WTC11 (cell line): ENCODE measurements at regions not wholly inside any gene's neighbourhood (a gene's known extent, or its start where the extent isn't known, plus 50 kb on each side); places are given as distances from the start of the nearest gene placed in this dataset.

Source experiments
- ATAC-seq: fragments of 200-7000 bp; cut with Tn5 transposase; 2 replicates; pipeline ENCODE4 v1.10.0; 2021; ENCODE audit warnings: mild to moderate bottlenecking, moderate library complexity
- CTCF ChIA-PET: fragments of 300-600 bp; sonication (Branson Sonifier 250); formaldehyde crosslinking; loops from one replicate; lab custom pipeline; 2021; ENCODE audit warnings: antibody characterized with exemption; lab: Charles Lee
- POLR2A ChIA-PET: fragments of 350-600 bp; sonication (Branson Sonifier 250); formaldehyde crosslinking; loops from one replicate; lab custom pipeline; 2021; ENCODE audit warnings: antibody characterized with exemption; lab: Charles Lee
- DNase-seq: peaks from one replicate; pipeline ENCODE4 v3.0.0; 2021; ENCODE audit warnings: low spot score
- H3K27ac Mint-ChIP-seq: 2 replicates; pipeline ENCODE4 v1.8.0; 2021; ENCODE audit warnings: mixed read lengths
- H3K27me3 Mint-ChIP-seq: 2 replicates; pipeline ENCODE4 v1.8.0; 2021; ENCODE audit warnings: low read depth, mild to moderate bottlenecking, moderate library complexity, mixed read lengths
- H3K36me3 Mint-ChIP-seq: 2 replicates; pipeline ENCODE4 v1.8.0; 2021; ENCODE audit warnings: mixed read lengths
- H3K4me1 Mint-ChIP-seq: 2 replicates; pipeline ENCODE4 v1.8.0; 2022; ENCODE audit warnings: mixed read lengths
- H3K4me3 Mint-ChIP-seq: 2 replicates; pipeline ENCODE4 v1.8.0; 2021; ENCODE audit warnings: mild to moderate bottlenecking, moderate library complexity, mixed read lengths
- H3K9me3 Mint-ChIP-seq: 2 replicates; pipeline ENCODE4 v1.8.0; 2021; ENCODE audit warnings: mixed read lengths
- CREB1 ChIP-seq: sonication (generic); formaldehyde crosslinking; IDR thresholded peaks from 2 replicates; pipeline ENCODE4 v1.8.0; 2023; ENCODE audit warnings: mild to moderate bottlenecking, missing genetic modification reagents
- CREM ChIP-seq: sonication (generic); formaldehyde crosslinking; IDR thresholded peaks from 2 replicates; pipeline ENCODE4 v1.8.1; 2022; ENCODE audit warnings: mild to moderate bottlenecking, missing genetic modification reagents, moderate library complexity
- ESRRA ChIP-seq: sonication (generic); formaldehyde crosslinking; IDR thresholded peaks from 2 replicates; pipeline ENCODE4 v1.8.1; 2022; ENCODE audit warnings: mild to moderate bottlenecking, missing genetic modification reagents, borderline replicate concordance
- FOXJ3 ChIP-seq: sonication (generic); formaldehyde crosslinking; IDR thresholded peaks from 2 replicates; pipeline ENCODE4 v1.9.0; 2021; ENCODE audit warnings: missing genetic modification reagents, mild to moderate bottlenecking, borderline replicate concordance
- FOXP1 ChIP-seq: sonication (generic); formaldehyde crosslinking; IDR thresholded peaks from 2 replicates; pipeline ENCODE4 v1.8.0; 2022; ENCODE audit warnings: missing genetic modification reagents, mild to moderate bottlenecking, moderate library complexity, borderline replicate concordance
- GTF2I ChIP-seq: fragments of 250-450 bp; sonication (Bioruptor Pico); conservative IDR thresholded peaks from 2 replicates; pipeline ENCODE4 v1.4.0; 2021; ENCODE audit warnings: mild to moderate bottlenecking
- HMGA2 ChIP-seq: fragments of 250-450 bp; sonication (Bioruptor Pico); IDR thresholded peaks from 2 replicates; pipeline ENCODE4 v1.4.0; 2021; ENCODE audit warnings: mild to moderate bottlenecking, moderate library complexity
- KAT7 ChIP-seq: sonication (generic); formaldehyde crosslinking; IDR thresholded peaks from 2 replicates; pipeline ENCODE4 v1.8.1; 2023; ENCODE audit warnings: missing genetic modification reagents, mild to moderate bottlenecking, borderline replicate concordance
- MXD4 ChIP-seq: fragments of 250-450 bp; sonication (Bioruptor Pico); IDR thresholded peaks from 2 replicates; pipeline ENCODE4 v1.8.0; 2021; ENCODE audit warnings: mild to moderate bottlenecking, moderate library complexity, borderline replicate concordance
- NFYB ChIP-seq: sonication (generic); formaldehyde crosslinking; conservative IDR thresholded peaks from 2 replicates; pipeline ENCODE4 v1.8.0; 2022; ENCODE audit warnings: low read depth, missing genetic modification reagents
- OVOL2 ChIP-seq: fragments of 250-450 bp; sonication (Bioruptor Pico); IDR thresholded peaks from 2 replicates; pipeline ENCODE4 v1.9.0; 2021; ENCODE audit warnings: mild to moderate bottlenecking, borderline replicate concordance
- SMAD3 ChIP-seq: sonication (generic); formaldehyde crosslinking; IDR thresholded peaks from 2 replicates; pipeline ENCODE4 v1.8.0; 2022; ENCODE audit warnings: missing genetic modification reagents, mild to moderate bottlenecking, borderline replicate concordance
- TEAD1 ChIP-seq: sonication (generic); formaldehyde crosslinking; IDR thresholded peaks from 2 replicates; pipeline ENCODE4 v1.8.0; 2022; ENCODE audit warnings: mild to moderate bottlenecking, missing genetic modification reagents
- ZBTB21 ChIP-seq: sonication (generic); formaldehyde crosslinking; IDR thresholded peaks from 2 replicates; pipeline ENCODE4 v1.8.1; 2023; ENCODE audit warnings: mild to moderate bottlenecking, missing genetic modification reagents, borderline replicate concordance
- ZNF423 ChIP-seq: fragments of 250-450 bp; sonication (Bioruptor Pico); IDR thresholded peaks from 2 replicates; pipeline ENCODE4 v2.1.2; 2022; ENCODE audit warnings: mild to moderate bottlenecking, moderate library complexity
- TF ChIP-seq, protein P1 (sequence below): sonication (generic); formaldehyde crosslinking; IDR thresholded peaks from 2 replicates; pipeline ENCODE4 v1.8.1; 2023; ENCODE audit warnings: mild to moderate bottlenecking, missing genetic modification reagents, moderate library complexity
- TF ChIP-seq, protein P2 (sequence below): sonication (generic); formaldehyde crosslinking; IDR thresholded peaks from 2 replicates; pipeline ENCODE4 v1.8.0; 2022; ENCODE audit warnings: mild to moderate bottlenecking, missing genetic modification reagents
- TF ChIP-seq, protein P3 (sequence below): fragments of 250-450 bp; sonication (Bioruptor Pico); IDR thresholded peaks from 2 replicates; pipeline ENCODE4 v2.1.2; 2022; ENCODE audit warnings: mild to moderate bottlenecking, moderate library complexity
- TF ChIP-seq, protein P4 (sequence below): sonication (generic); formaldehyde crosslinking; IDR thresholded peaks from 2 replicates; pipeline ENCODE4 v1.8.1; 2023; ENCODE audit warnings: mild to moderate bottlenecking, moderate library complexity, missing genetic modification reagents
- TF ChIP-seq, protein P5 (sequence below): sonication (generic); formaldehyde crosslinking; IDR thresholded peaks from 2 replicates; pipeline ENCODE4 v1.8.1; 2023; ENCODE audit warnings: mild to moderate bottlenecking, missing genetic modification reagents, borderline replicate concordance
- TF ChIP-seq, protein P6 (sequence below): sonication (generic); formaldehyde crosslinking; conservative IDR thresholded peaks from 2 replicates; pipeline ENCODE4 v1.8.1; 2023; ENCODE audit warnings: mild to moderate bottlenecking, low read depth, missing genetic modification reagents, moderate library complexity
- TF ChIP-seq, protein P7 (sequence below): sonication (generic); formaldehyde crosslinking; IDR thresholded peaks from 2 replicates; pipeline ENCODE4 v1.8.0; 2022; ENCODE audit warnings: mild to moderate bottlenecking, missing genetic modification reagents

DNA sequence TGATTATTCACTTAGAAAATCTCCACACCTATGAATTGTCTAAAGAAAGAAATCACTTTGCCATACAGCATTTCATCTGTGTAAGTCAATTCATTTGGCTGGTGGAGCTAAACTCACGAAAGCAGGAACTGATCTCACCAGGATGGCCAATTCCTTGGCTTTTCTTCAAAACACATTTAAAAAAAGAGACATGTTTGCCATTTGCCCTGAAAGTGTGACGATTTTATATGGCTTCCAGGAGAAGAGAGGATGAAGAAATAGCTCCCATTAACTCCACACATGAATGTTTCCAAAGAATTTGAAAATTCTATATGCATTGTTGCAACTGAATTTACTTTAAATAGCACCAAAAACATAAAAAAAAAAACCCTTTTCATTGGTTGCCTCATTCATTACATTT, 334.7 kb downstream of the DMRT2 start (continued):
- TF ChIP-seq KAT7 (CRISPR knock-in tag) (no peak), ZNF423 (CRISPR knock-in tag) (no peak), HMGA2 (CRISPR knock-in tag) (no peak)

DNA sequence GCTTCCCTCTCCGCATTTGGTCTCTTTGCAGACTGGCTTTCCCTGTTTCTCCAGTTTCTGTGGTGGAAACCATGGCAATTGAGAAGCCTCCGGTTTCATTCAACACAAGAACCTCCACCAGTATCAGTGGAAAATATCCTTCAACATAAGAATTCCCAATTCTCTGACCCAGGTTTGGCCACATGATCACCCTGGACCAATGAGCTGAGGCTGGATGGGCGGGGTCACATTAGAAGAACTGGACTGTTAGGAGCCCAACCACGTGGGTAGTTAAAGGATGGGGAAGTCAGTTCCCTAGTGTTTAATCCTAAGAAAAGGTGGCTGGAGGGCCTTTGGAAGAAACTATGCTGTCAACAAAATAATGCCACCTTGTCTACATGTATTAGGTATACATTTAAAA, 336.3 kb downstream of the DMRT2 start:
- Mint-ChIP-seq H3K4me3 (no peak overlapping the region), H3K36me3 (no peaks in the 10 kb centered on the region), H3K27ac (no peak overlapping the region), H3K9me3 (no peaks in the 10 kb centered on the region), H3K27me3 (no peaks in the 10 kb centered on the region; the same call in 1 of the 2 replicates), H3K4me1 (no peaks in the 10 kb centered on the region)
- ChIA-PET POLR2A (no interaction called here), CTCF (no interaction called here)
- no peak for ATAC-seq
- DNase-seq: no peak
- no peak for TF ChIP-seq ESRRA (CRISPR knock-in tag)
- TF ChIP-seq, protein P1, sequence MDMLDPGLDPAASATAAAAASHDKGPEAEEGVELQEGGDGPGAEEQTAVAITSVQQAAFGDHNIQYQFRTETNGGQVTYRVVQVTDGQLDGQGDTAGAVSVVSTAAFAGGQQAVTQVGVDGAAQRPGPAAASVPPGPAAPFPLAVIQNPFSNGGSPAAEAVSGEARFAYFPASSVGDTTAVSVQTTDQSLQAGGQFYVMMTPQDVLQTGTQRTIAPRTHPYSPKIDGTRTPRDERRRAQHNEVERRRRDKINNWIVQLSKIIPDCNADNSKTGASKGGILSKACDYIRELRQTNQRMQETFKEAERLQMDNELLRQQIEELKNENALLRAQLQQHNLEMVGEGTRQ (CRISPR knock-in tag): peak; percentile 54; the same call in 1 of the 2 replicates
- TF ChIP-seq MXD4 (CRISPR knock-in tag): no peak
- peak; percentile 55 for TF ChIP-seq NFYB (CRISPR knock-in tag)

DNA sequence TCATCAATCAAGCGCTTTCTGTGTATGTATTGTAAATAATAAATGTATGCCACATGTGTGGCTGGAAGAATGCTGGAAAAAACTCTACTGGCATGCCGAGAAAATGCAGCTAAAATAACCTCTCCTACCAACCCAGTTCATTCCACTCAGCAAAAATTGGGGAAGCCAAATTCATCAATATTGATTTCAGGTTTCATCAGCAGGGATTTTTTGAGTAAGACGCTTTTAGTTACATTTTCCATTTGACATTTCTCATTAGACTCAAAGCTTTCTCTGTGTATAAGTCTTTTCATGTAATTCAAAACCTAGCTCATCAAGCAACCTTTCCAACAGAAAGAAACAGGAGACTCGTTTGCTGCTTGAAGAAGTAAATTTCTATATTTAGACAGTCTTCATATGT, 338.1 kb downstream of the DMRT2 start:
- Mint-ChIP-seq H3K27ac (no peak overlapping the region), H3K27me3 (no peaks in the 10 kb centered on the region; the same call in 1 of the 2 replicates), H3K4me3 (no peak overlapping the region), H3K4me1 (no peaks in the 10 kb centered on the region), H3K9me3 (no peaks in the 10 kb centered on the region), H3K36me3 (no peaks in the 10 kb centered on the region)
- ATAC-seq (no peak), DNase-seq (no peak)
- ChIA-PET POLR2A (no interaction called here), CTCF (no interaction called here)
- TF ChIP-seq, protein P2, sequence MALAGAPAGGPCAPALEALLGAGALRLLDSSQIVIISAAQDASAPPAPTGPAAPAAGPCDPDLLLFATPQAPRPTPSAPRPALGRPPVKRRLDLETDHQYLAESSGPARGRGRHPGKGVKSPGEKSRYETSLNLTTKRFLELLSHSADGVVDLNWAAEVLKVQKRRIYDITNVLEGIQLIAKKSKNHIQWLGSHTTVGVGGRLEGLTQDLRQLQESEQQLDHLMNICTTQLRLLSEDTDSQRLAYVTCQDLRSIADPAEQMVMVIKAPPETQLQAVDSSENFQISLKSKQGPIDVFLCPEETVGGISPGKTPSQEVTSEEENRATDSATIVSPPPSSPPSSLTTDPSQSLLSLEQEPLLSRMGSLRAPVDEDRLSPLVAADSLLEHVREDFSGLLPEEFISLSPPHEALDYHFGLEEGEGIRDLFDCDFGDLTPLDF: no peak
- TF ChIP-seq ZNF423 (CRISPR knock-in tag) (no peak), FOXP1 (no peak), HMGA2 (CRISPR knock-in tag) (no peak), SMAD3 (no peak), ZBTB21 (CRISPR knock-in tag) (no peak), OVOL2 (CRISPR knock-in tag) (no peak), CREM (no peak), GTF2I (CRISPR knock-in tag) (no peak), TEAD1 (CRISPR knock-in tag) (no peak), CREB1 (no peak), FOXJ3 (CRISPR knock-in tag) (no peak)
- TF ChIP-seq, protein P3, sequence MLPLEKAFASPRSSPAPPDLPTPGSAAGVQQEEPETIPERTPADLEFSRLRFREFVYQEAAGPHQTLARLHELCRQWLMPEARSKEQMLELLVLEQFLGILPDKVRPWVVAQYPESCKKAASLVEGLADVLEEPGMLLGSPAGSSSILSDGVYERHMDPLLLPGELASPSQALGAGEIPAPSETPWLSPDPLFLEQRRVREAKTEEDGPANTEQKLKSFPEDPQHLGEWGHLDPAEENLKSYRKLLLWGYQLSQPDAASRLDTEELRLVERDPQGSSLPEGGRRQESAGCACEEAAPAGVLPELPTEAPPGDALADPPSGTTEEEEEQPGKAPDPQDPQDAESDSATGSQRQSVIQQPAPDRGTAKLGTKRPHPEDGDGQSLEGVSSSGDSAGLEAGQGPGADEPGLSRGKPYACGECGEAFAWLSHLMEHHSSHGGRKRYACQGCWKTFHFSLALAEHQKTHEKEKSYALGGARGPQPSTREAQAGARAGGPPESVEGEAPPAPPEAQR (CRISPR knock-in tag): no peak
- TF ChIP-seq, protein P4, sequence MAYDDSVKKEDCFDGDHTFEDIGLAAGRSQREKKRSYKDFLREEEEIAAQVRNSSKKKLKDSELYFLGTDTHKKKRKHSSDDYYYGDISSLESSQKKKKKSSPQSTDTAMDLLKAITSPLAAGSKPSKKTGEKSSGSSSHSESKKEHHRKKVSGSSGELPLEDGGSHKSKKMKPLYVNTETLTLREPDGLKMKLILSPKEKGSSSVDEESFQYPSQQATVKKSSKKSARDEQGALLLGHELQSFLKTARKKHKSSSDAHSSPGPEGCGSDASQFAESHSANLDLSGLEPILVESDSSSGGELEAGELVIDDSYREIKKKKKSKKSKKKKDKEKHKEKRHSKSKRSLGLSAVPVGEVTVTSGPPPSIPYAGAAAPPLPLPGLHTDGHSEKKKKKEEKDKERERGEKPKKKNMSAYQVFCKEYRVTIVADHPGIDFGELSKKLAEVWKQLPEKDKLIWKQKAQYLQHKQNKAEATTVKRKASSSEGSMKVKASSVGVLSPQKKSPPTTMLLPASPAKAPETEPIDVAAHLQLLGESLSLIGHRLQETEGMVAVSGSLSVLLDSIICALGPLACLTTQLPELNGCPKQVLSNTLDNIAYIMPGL (CRISPR knock-in tag): no peak
- TF ChIP-seq, protein P5, sequence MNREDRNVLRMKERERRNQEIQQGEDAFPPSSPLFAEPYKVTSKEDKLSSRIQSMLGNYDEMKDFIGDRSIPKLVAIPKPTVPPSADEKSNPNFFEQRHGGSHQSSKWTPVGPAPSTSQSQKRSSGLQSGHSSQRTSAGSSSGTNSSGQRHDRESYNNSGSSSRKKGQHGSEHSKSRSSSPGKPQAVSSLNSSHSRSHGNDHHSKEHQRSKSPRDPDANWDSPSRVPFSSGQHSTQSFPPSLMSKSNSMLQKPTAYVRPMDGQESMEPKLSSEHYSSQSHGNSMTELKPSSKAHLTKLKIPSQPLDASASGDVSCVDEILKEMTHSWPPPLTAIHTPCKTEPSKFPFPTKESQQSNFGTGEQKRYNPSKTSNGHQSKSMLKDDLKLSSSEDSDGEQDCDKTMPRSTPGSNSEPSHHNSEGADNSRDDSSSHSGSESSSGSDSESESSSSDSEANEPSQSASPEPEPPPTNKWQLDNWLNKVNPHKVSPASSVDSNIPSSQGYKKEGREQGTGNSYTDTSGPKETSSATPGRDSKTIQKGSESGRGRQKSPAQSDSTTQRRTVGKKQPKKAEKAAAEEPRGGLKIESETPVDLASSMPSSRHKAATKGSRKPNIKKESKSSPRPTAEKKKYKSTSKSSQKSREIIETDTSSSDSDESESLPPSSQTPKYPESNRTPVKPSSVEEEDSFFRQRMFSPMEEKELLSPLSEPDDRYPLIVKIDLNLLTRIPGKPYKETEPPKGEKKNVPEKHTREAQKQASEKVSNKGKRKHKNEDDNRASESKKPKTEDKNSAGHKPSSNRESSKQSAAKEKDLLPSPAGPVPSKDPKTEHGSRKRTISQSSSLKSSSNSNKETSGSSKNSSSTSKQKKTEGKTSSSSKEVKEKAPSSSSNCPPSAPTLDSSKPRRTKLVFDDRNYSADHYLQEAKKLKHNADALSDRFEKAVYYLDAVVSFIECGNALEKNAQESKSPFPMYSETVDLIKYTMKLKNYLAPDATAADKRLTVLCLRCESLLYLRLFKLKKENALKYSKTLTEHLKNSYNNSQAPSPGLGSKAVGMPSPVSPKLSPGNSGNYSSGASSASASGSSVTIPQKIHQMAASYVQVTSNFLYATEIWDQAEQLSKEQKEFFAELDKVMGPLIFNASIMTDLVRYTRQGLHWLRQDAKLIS (CRISPR knock-in tag): no peak
- TF ChIP-seq, protein P6, sequence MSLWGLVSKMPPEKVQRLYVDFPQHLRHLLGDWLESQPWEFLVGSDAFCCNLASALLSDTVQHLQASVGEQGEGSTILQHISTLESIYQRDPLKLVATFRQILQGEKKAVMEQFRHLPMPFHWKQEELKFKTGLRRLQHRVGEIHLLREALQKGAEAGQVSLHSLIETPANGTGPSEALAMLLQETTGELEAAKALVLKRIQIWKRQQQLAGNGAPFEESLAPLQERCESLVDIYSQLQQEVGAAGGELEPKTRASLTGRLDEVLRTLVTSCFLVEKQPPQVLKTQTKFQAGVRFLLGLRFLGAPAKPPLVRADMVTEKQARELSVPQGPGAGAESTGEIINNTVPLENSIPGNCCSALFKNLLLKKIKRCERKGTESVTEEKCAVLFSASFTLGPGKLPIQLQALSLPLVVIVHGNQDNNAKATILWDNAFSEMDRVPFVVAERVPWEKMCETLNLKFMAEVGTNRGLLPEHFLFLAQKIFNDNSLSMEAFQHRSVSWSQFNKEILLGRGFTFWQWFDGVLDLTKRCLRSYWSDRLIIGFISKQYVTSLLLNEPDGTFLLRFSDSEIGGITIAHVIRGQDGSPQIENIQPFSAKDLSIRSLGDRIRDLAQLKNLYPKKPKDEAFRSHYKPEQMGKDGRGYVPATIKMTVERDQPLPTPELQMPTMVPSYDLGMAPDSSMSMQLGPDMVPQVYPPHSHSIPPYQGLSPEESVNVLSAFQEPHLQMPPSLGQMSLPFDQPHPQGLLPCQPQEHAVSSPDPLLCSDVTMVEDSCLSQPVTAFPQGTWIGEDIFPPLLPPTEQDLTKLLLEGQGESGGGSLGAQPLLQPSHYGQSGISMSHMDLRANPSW (CRISPR knock-in tag): no peak
- TF ChIP-seq, protein P7, sequence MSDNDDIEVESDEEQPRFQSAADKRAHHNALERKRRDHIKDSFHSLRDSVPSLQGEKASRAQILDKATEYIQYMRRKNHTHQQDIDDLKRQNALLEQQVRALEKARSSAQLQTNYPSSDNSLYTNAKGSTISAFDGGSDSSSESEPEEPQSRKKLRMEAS: no peak
